Panc1 (cell line): ENCODE measurements at regions not wholly inside any gene's neighbourhood (a gene's known extent, or its start where the extent isn't known, plus 50 kb on each side); places are given as distances from the start of the nearest gene placed in this dataset.

Experiments used
- ATAC-seq: fragments of 200-7000 bp; cut with Tn5 transposase; 2 replicates; pipeline ENCODE4 v1.9.1; 2020; ENCODE audit warnings: mild to moderate bottlenecking, moderate library complexity
- BruUV-seq: library from RNA; stranded (reverse); fragments of 400-500 nt; replicated peaks from 2 replicates; lab custom pipeline; 2021; lab: Mats Ljungman, UMichigan
- CTCF ChIA-PET: fragments of 300-600 bp; sonication (Branson Sonifier 250); formaldehyde crosslinking; loops from one replicate; lab custom pipeline; 2022; ENCODE audit warnings: antibody characterized with exemption; lab: Charles Lee
- POLR2A ChIA-PET: fragments of 300-600 bp; sonication (Branson Sonifier 250); formaldehyde crosslinking; loops from one replicate; lab custom pipeline; 2022; ENCODE audit warnings: antibody characterized with exemption; lab: Charles Lee
- DNase-seq: peaks from one replicate; pipeline ENCODE4 v3.0.0-alpha.2; 2010; ENCODE audit warnings: low read depth, low spot score
- H3K27ac ChIP-seq: 2 replicates; pipeline ENCODE4 v1.5.1; 2011; ENCODE audit warnings: mild to moderate bottlenecking, low read length, inconsistent platforms
- H3K27me3 ChIP-seq: fragments of 200-500 bp; sonication (Bioruptor generic); 2 replicates; pipeline ENCODE4 v1.6.0; 2014; ENCODE audit warnings: low read length, inconsistent platforms; ENCODE audit not compliant: control insufficient read depth, insufficient read depth
- H3K36me3 ChIP-seq: fragments of 200-500 bp; sonication (Bioruptor generic); 2 replicates; pipeline ENCODE4 v1.5.1; 2014; ENCODE audit warnings: inconsistent platforms, mild to moderate bottlenecking, low read length, moderate library complexity; ENCODE audit not compliant: control insufficient read depth, insufficient read depth
- H3K4me1 ChIP-seq: 2 replicates; pipeline ENCODE4 v1.5.1; 2011; ENCODE audit warnings: inconsistent platforms, mild to moderate bottlenecking, low read length, moderate library complexity; ENCODE audit not compliant: control insufficient read depth, insufficient read depth
- H3K4me3 ChIP-seq, 2 experiments: 2 replicates each; pipeline ENCODE4 v1.5.1; 2011 to 2012; ENCODE audit warnings: low read depth in 2 of 2, low read length in 2 of 2, mild to moderate bottlenecking in 2 of 2, inconsistent platforms in 1 of 2, moderate library complexity in 1 of 2
- H3K9me3 ChIP-seq: fragments of 200-500 bp; sonication (Bioruptor generic); 2 replicates; pipeline ENCODE4 v1.5.1; 2014; ENCODE audit warnings: low read depth, mild to moderate bottlenecking, inconsistent platforms, low read length, moderate library complexity; ENCODE audit not compliant: control insufficient read depth, insufficient read depth
- CTCF ChIP-seq: fragments of 450-650 bp; IDR thresholded peaks from 2 replicates; pipeline ENCODE4 v1.5.1; 2017; ENCODE audit warnings: mild to moderate bottlenecking
- POLR2AphosphoS5 ChIP-seq: IDR thresholded peaks from 2 replicates; pipeline ENCODE4 v1.6.1; 2012; ENCODE audit warnings: mild to moderate bottlenecking, low read depth, low read length, moderate library complexity
- REST ChIP-seq, 2 experiments: IDR thresholded peaks; 2 replicates each; pipeline ENCODE4 v1.6.1; 2011 to 2012; ENCODE audit warnings: low read depth in 2 of 2, control low read depth in 1 of 2, low read length in 1 of 2, mild to moderate bottlenecking in 1 of 2, moderate library complexity in 1 of 2; ENCODE audit not compliant: insufficient read depth in 1 of 2
- SIN3A ChIP-seq: IDR thresholded peaks from 2 replicates; pipeline ENCODE4 v1.6.1; 2012; ENCODE audit warnings: low read depth, mild to moderate bottlenecking, low read length, moderate library complexity, borderline replicate concordance; ENCODE audit not compliant: insufficient read depth
- TCF7L2 ChIP-seq: IDR thresholded peaks from 2 replicates; pipeline ENCODE4 v1.6.1; 2011; ENCODE audit warnings: mild to moderate bottlenecking, low read depth, low read length, inconsistent platforms
- in situ Hi-C: cut with HindIII; loops from 2 replicates; pipeline ENCODE4 v1.10.0; 2016; ENCODE audit warnings: low sequenced_read_pairs, low pct_unique_long_range_greater_than_20kb
- intact Hi-C: fragments of 100-400 bp; cut with micrococcal nuclease; formaldehyde crosslinking; loops from one replicate; pipeline ENCODE4 v1.10.0; 2022; ENCODE audit not compliant: unreplicated experiment

GRCh38 chr12:33265900-33266299 lies 173.7 kb downstream of the SYT10 start:
- BruUV-seq: no TSS peak

GRCh38 chr12:33265033-33265731 lies 174.4 kb downstream of the SYT10 start:
- no peak for TF ChIP-seq REST (IDR thresholded peaks at IDR 0.05; ENCODE audit: insufficient read depth in 1 of 2, low read depth in 2 of 2, low read length in 1 of 2)
- TF ChIP-seq CTCF: no peak
- no peak for TF ChIP-seq POLR2AphosphoS5
- TF ChIP-seq TCF7L2: no peak
- TF ChIP-seq SIN3A: no peak
- ChIA-PET POLR2A (no interaction called here), CTCF (no interaction called here)
- intact Hi-C loops (no loop called here), in situ Hi-C loops (no loop called here)
- H3K4me3 ChIP-seq: no peak overlapping the region
- no peak for ATAC-seq
- H3K27me3 ChIP-seq: no peaks in the 10 kb centered on the region
- no peaks in the 10 kb centered on the region for H3K9me3 ChIP-seq
- no peak overlapping the region for H3K27ac ChIP-seq
- DNase-seq: no peak
- H3K36me3 ChIP-seq: no peaks in the 10 kb centered on the region
- no TSS peak for BruUV-seq
- no peaks in the 10 kb centered on the region for H3K4me1 ChIP-seq

More at GRCh38 chr12:33265900-33266299, 173.7 kb downstream of the SYT10 start:
- H3K4me1 ChIP-seq: no peaks in the 10 kb centered on the region
- ATAC-seq: no peak
- H3K4me3 ChIP-seq: no peak overlapping the region
- H3K9me3 ChIP-seq: no peaks in the 10 kb centered on the region
- H3K36me3 ChIP-seq: no peaks in the 10 kb centered on the region
- POLR2A ChIA-PET: no interaction called here
- no peak for TF ChIP-seq CTCF
- TF ChIP-seq POLR2AphosphoS5: no peak
- TF ChIP-seq SIN3A: no peak
- no peak for TF ChIP-seq TCF7L2
- TF ChIP-seq REST (IDR thresholded peaks at IDR 0.05; ENCODE audit: insufficient read depth in 1 of 2, low read depth in 2 of 2, low read length in 1 of 2): no peak
- CTCF ChIA-PET: no interaction called here
- no peaks in the 10 kb centered on the region for H3K27me3 ChIP-seq
- in situ Hi-C loops: no loop called here
- intact Hi-C loops: no loop called here
- H3K27ac ChIP-seq: no peak overlapping the region
- DNase-seq: no peak
